Ishikawa (cell line): ENCODE measurements at regions not wholly inside any gene's neighbourhood (a gene's known extent, or its start where the extent isn't known, plus 50 kb on each side); places are given as distances from the start of the nearest gene placed in this dataset.

Source experiments
- CEBPB ChIP-seq: IDR thresholded peaks from 2 replicates; pipeline ENCODE4 v1.6.1; 2012
- CREB1 ChIP-seq: IDR thresholded peaks from 2 replicates; pipeline ENCODE4 v1.6.1; 2012; ENCODE audit warnings: low read depth
- EGR1 ChIP-seq: IDR thresholded peaks from 2 replicates; pipeline ENCODE4 v1.6.1; 2012
- EP300 ChIP-seq: IDR thresholded peaks from 2 replicates; pipeline ENCODE4 v1.6.1; 2012; ENCODE audit warnings: borderline replicate concordance
- FOXM1 ChIP-seq: IDR thresholded peaks from 2 replicates; pipeline ENCODE4 v1.6.1; 2012; ENCODE audit warnings: low read depth, borderline replicate concordance
- NFIC ChIP-seq: IDR thresholded peaks from 2 replicates; pipeline ENCODE4 v1.6.1; 2012
- RAD21 ChIP-seq: IDR thresholded peaks from 2 replicates; pipeline ENCODE4 v1.6.1; 2012; ENCODE audit warnings: low read depth
- TAF1 ChIP-seq: IDR thresholded peaks from 2 replicates; pipeline ENCODE4 v1.6.1; 2012; ENCODE audit warnings: low read depth, mild to moderate bottlenecking
- TCF12 ChIP-seq: IDR thresholded peaks from 2 replicates; pipeline ENCODE4 v1.6.1; 2012; ENCODE audit warnings: low read depth
- TEAD4 ChIP-seq: IDR thresholded peaks from 2 replicates; pipeline ENCODE4 v1.6.1; 2012
- YY1 ChIP-seq: IDR thresholded peaks from 2 replicates; pipeline ENCODE4 v1.6.1; 2012; ENCODE audit warnings: low read depth
- ZBTB7A ChIP-seq: IDR thresholded peaks from 2 replicates; pipeline ENCODE4 v1.6.1; 2012; ENCODE audit warnings: low read depth
- TF ChIP-seq, protein P1 (sequence below): IDR thresholded peaks from 2 replicates; pipeline ENCODE4 v1.6.1; 2012; ENCODE audit warnings: low read depth, mild to moderate bottlenecking
- TF ChIP-seq, protein P2 (sequence below): IDR thresholded peaks from 2 replicates; pipeline ENCODE4 v1.6.1; 2012
- TF ChIP-seq, protein P3 (sequence below): IDR thresholded peaks from 2 replicates; pipeline ENCODE4 v1.6.1; 2012

DNA sequence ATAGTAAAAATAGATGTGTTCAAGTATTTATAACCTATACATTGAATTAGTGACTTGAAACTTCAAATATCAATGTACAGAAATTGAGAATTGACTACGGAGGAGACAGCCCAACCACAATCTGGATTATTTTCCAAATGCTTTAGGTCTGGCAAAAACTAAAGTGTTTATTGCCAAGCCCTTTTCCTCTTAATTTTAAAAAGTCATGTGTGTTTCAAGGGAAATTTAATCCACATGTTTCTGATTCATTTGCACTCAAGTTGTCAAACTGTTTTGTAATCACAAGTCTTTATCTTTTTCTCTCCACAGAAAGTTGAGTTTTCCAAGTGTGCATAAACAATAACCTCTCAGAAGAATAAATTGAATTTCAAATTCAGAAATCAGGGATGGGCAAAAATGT, 350.8 kb upstream of the RSPO3 start:
- TF ChIP-seq FOXM1 (no peak), ZBTB7A (no peak), YY1 (no peak), TCF12 (no peak), EP300 (no peak), CEBPB (no peak), NFIC (no peak), TAF1 (no peak), EGR1 (no peak), TEAD4 (no peak), RAD21 (no peak)
- TF ChIP-seq, protein P1, sequence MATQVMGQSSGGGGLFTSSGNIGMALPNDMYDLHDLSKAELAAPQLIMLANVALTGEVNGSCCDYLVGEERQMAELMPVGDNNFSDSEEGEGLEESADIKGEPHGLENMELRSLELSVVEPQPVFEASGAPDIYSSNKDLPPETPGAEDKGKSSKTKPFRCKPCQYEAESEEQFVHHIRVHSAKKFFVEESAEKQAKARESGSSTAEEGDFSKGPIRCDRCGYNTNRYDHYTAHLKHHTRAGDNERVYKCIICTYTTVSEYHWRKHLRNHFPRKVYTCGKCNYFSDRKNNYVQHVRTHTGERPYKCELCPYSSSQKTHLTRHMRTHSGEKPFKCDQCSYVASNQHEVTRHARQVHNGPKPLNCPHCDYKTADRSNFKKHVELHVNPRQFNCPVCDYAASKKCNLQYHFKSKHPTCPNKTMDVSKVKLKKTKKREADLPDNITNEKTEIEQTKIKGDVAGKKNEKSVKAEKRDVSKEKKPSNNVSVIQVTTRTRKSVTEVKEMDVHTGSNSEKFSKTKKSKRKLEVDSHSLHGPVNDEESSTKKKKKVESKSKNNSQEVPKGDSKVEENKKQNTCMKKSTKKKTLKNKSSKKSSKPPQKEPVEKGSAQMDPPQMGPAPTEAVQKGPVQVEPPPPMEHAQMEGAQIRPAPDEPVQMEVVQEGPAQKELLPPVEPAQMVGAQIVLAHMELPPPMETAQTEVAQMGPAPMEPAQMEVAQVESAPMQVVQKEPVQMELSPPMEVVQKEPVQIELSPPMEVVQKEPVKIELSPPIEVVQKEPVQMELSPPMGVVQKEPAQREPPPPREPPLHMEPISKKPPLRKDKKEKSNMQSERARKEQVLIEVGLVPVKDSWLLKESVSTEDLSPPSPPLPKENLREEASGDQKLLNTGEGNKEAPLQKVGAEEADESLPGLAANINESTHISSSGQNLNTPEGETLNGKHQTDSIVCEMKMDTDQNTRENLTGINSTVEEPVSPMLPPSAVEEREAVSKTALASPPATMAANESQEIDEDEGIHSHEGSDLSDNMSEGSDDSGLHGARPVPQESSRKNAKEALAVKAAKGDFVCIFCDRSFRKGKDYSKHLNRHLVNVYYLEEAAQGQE: no peak
- TF ChIP-seq, protein P2, sequence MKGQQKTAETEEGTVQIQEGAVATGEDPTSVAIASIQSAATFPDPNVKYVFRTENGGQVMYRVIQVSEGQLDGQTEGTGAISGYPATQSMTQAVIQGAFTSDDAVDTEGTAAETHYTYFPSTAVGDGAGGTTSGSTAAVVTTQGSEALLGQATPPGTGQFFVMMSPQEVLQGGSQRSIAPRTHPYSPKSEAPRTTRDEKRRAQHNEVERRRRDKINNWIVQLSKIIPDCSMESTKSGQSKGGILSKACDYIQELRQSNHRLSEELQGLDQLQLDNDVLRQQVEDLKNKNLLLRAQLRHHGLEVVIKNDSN: no peak
- TF ChIP-seq, protein P3, sequence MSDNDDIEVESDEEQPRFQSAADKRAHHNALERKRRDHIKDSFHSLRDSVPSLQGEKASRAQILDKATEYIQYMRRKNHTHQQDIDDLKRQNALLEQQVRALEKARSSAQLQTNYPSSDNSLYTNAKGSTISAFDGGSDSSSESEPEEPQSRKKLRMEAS: no peak

DNA sequence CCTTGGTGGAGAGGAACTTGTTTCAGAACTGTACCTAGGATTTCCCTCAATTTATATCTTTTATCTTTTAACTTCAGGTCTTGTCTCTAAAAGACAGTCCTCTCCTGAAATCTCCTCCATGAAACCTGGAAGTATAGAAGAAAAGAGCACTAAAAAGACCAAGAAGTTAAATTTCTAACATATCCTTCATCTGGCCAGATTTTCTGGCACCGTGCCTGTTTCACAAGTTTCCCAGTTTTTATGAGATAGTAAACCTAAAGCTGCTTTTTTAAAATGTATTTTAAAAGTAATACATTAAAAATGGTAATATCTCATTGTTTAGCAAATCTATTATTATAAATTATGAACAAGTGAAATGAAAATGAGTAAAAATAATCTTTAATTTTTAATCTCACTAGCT, 348.3 kb upstream of the RSPO3 start:
- TF ChIP-seq ZBTB7A: no peak
- no peak for TF ChIP-seq NFIC
- TF ChIP-seq, protein P2: no peak
- TF ChIP-seq CEBPB: no peak
- TF ChIP-seq FOXM1: no peak
- no peak for TF ChIP-seq YY1
- TF ChIP-seq TEAD4: no peak
- no peak for TF ChIP-seq TCF12
- TF ChIP-seq, protein P1: no peak
- no peak for TF ChIP-seq TAF1
- TF ChIP-seq, protein P3: no peak

DNA sequence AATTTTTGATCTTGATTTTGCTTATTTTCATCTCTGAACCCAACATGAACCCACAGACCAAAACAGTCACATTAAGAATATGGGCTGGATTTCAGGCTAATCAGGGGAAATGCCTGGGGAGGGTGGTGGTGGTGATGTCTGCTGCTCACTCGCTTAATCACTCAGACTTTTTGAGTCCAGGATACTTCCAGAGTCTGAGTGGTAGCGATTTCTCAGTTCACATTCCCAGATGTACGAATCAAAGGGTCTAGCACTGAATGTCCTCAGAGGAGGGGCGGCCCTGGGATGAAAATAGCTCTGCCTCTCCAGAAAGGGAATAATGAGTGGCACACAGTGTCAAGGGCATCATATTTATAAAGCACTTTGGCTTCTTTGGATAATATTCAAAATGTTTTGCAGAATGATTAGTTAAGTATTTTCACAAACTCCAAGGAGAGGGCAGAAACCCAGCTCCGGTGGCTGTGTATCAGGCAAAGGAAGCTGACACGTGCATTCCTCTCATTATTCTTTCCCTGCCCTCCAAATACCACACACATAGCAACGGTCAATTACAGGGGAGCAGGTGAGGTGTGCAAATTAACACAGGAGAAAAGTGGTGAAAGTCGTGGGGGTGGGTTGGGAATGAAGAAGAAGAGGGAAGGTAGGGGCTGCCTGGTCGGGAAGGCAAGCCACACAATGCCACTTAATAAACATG, 345.2 kb upstream of the RSPO3 start:
- TF ChIP-seq YY1 (no peak), TCF12 (no peak), CEBPB (no peak), TEAD4 (no peak), FOXM1 (no peak)
- TF ChIP-seq, protein P2: no peak

DNA sequence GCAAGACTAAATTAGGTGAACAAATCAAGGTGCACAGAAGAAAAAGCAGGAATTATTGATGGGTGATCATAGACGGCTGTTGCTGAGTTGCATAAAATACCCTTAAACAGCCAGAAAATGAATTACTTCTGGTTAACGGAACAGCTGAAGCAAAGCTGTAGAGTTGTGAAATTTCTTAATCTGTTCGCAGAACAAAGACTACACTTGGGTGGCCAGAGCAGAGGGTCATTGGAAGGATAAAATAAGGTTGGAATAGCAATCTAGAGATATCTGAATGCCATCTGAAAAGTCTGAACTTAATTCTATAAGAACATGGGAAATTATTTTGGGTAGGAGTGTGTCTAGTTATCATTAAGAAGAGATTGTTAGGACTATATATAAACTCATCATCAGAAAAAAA, 339.1 kb upstream of the RSPO3 start:
- TF ChIP-seq, protein P3: no peak
- TF ChIP-seq, protein P1: no peak
- TF ChIP-seq FOXM1: no peak
- TF ChIP-seq CREB1: no peak
- TF ChIP-seq RAD21: no peak
- no peak for TF ChIP-seq NFIC
- TF ChIP-seq EP300: no peak
- TF ChIP-seq TCF12: no peak
- TF ChIP-seq, protein P2: no peak
- TF ChIP-seq TEAD4: no peak
